Gastroesophageal sphincter (tissue), 4 donors: ENCODE measurements at regions not wholly inside any gene's neighbourhood (a gene's known extent, or its start where the extent isn't known, plus 50 kb on each side); places are given as distances from the start of the nearest gene placed in this dataset.

Experiments
- ATAC-seq: fragments of 150-250 bp; one replicate; pipeline ENCODE4 v1.9.1; 2016; ENCODE audit warnings: mild to moderate bottlenecking, moderate library complexity
- H3K27ac ChIP-seq, 4 donors: fragments of 200-600 bp; sonication (generic) in 3 of 4; 1 replicate in 3 of 4; 2 replicates in 1 of 4; pipeline ENCODE4 v1.5.1; 2016 to 2019
- H3K27me3 ChIP-seq: fragments of 200-600 bp; sonication (generic); one replicate; pipeline ENCODE4 v1.5.1; 2019
- H3K36me3 ChIP-seq, 2 donors: fragments of 200-600 bp; sonication (generic); one replicate each; pipeline ENCODE4 v1.5.1; 2019; ENCODE audit warnings: control low read depth in 1 of 2
- H3K4me1 ChIP-seq, 3 donors: fragments of 200-600 bp; sonication (generic); 1 replicate in 2 of 3; 2 replicates in 1 of 3; pipeline ENCODE4 v1.5.1; 2016 to 2019; ENCODE audit warnings: control low read depth in 2 of 3
- H3K4me3 ChIP-seq, 2 donors: fragments of 200-600 bp; sonication (generic); one replicate each; pipeline ENCODE4 v1.5.1; 2019; ENCODE audit warnings: mild to moderate bottlenecking in 1 of 2, moderate library complexity in 1 of 2
- H3K9me3 ChIP-seq, 3 donors: fragments of 200-600 bp; sonication (generic); one replicate each; pipeline ENCODE4 v1.5.1; 2017 to 2019; ENCODE audit warnings: control low read depth in 2 of 3
- CTCF ChIP-seq, 4 experiments: fragments of 200-600 bp in 2 of 4; fragments of 450-650 bp in 2 of 4; sonication (generic) in 1 of 4; IDR thresholded peaks; one replicate each; pipeline ENCODE4 v1.5.1; 2017 to 2019; ENCODE audit warnings: antibody characterized with exemption in 4 of 4, mild to moderate bottlenecking in 2 of 4, moderate library complexity in 2 of 4
- EP300 ChIP-seq: sonication (generic); formaldehyde crosslinking; IDR thresholded peaks from one replicate; pipeline ENCODE4 v1.6.1; 2017; ENCODE audit warnings: antibody characterized with exemption, mild to moderate bottlenecking
- POLR2A ChIP-seq, 2 donors: fragments of 450-650 bp; IDR thresholded peaks; one replicate each; pipeline ENCODE4 v1.6.1; 2017; ENCODE audit warnings: antibody characterized with exemption in 2 of 2, mild to moderate bottlenecking in 2 of 2, moderate library complexity in 1 of 2
- POLR2AphosphoS5 ChIP-seq: sonication (generic); formaldehyde crosslinking; IDR thresholded peaks from one replicate; pipeline ENCODE4 v1.6.1; 2017; ENCODE audit warnings: antibody characterized with exemption
- WGBS, 2 donors: methylation state at CpG; one replicate each; pipeline ENCODE4 v1.1.5; 2018; ENCODE audit warnings: low coverage in 1 of 2; 5-methylcytosine and 5-hydroxymethylcytosine counted together

- Histone ChIP-seq H3K36me3 (no peaks in the 10 kb centered on the region), H3K27ac (no peak overlapping the region), H3K27me3 (no peaks in the 10 kb centered on the region), H3K4me3 (no peak overlapping the region), H3K9me3 (peaks cover 0 to 6% (median 0%) of the 10 kb centered on the region in 3 donors), H3K4me1 (no peaks in the 10 kb centered on the region)
- ATAC-seq = no peak
- TF ChIP-seq POLR2AphosphoS5 (no peak), EP300 (no peak), POLR2A (IDR thresholded peaks at IDR 0.05) (no peak), CTCF (IDR thresholded peaks at IDR 0.05) (no peak)
Measured at GRCh38 chr4:124590480-124590879, 122.1 kb downstream of the ANKRD50 start.

- no peaks in the 10 kb centered on the region for H3K27me3 ChIP-seq
- H3K4me3 ChIP-seq = no peak overlapping the region
- H3K9me3 ChIP-seq = peaks cover 0 to 6% (median 0%) of the 10 kb centered on the region in 3 donors
- H3K27ac ChIP-seq = no peak overlapping the region
- WGBS, 2 donors = 67 to 81% methylated on average over 2 of the region's 2 CpGs
- no peak for ATAC-seq
- no peak for TF ChIP-seq POLR2A (IDR thresholded peaks at IDR 0.05)
- TF ChIP-seq POLR2AphosphoS5 = no peak
- TF ChIP-seq EP300 = no peak
- no peak for TF ChIP-seq CTCF (IDR thresholded peaks at IDR 0.05)
- H3K4me1 ChIP-seq = no peaks in the 10 kb centered on the region
- H3K36me3 ChIP-seq = no peaks in the 10 kb centered on the region
Measured at GRCh38 chr4:124591637-124592036, 120.9 kb downstream of the ANKRD50 start.

- H3K9me3 ChIP-seq = no peaks in the 10 kb centered on the region
- no peak overlapping the region for H3K27ac ChIP-seq
- ATAC-seq = no peak
- WGBS, 2 donors = 70% methylated on average over 2 of the region's 2 CpGs; no CpG with 5 or more reads in 1 of the 2 donors
- no peak for TF ChIP-seq POLR2A (IDR thresholded peaks at IDR 0.05)
- TF ChIP-seq POLR2AphosphoS5 = no peak
- TF ChIP-seq CTCF (IDR thresholded peaks at IDR 0.05) = no peak
- no peak for TF ChIP-seq EP300
- H3K36me3 ChIP-seq = no peaks in the 10 kb centered on the region
- no peaks in the 10 kb centered on the region for H3K27me3 ChIP-seq
- no peak overlapping the region for H3K4me3 ChIP-seq
- H3K4me1 ChIP-seq = no peaks in the 10 kb centered on the region
Measured at GRCh38 chr4:124593494-124593893, 119.0 kb downstream of the ANKRD50 start.

- H3K27me3 ChIP-seq = no peaks in the 10 kb centered on the region
- TF ChIP-seq EP300 (no peak), CTCF (IDR thresholded peaks at IDR 0.05) (no peak)
- ATAC-seq = no peak
- no peak overlapping the region for H3K27ac ChIP-seq
- no peak overlapping the region for H3K4me3 ChIP-seq
- 63 to 78% methylated on average over 1 of the region's 1 CpG for WGBS, 2 donors
- no peaks in the 10 kb centered on the region for H3K9me3 ChIP-seq
- no peaks in the 10 kb centered on the region for H3K4me1 ChIP-seq
- H3K36me3 ChIP-seq = no peaks in the 10 kb centered on the region
Measured at GRCh38 chr4:124594945-124595344, 117.6 kb downstream of the ANKRD50 start.

- no peak overlapping the region for H3K27ac ChIP-seq
- no peaks in the 10 kb centered on the region for H3K36me3 ChIP-seq
- H3K4me3 ChIP-seq = no peak overlapping the region
- no peaks in the 10 kb centered on the region for H3K9me3 ChIP-seq
- no peak for TF ChIP-seq EP300
- TF ChIP-seq CTCF (IDR thresholded peaks at IDR 0.05) = no peak
- no peak for TF ChIP-seq POLR2AphosphoS5
- no peak for TF ChIP-seq POLR2A (IDR thresholded peaks at IDR 0.05)
- 50 to 59% methylated on average over 4 of the region's 4 CpGs for WGBS, 2 donors
- no peak for ATAC-seq
- H3K27me3 ChIP-seq = no peaks in the 10 kb centered on the region
- no peaks in the 10 kb centered on the region for H3K4me1 ChIP-seq
Measured at GRCh38 chr4:124596816-124597215, 115.7 kb downstream of the ANKRD50 start.
